ENCODE measurements at regions not wholly inside any gene's neighbourhood (a gene's known extent, or its start where the extent isn't known, plus 50 kb on each side); places are given as distances from the start of the nearest gene placed in this dataset.
A peak's percentile ranks its signal among the peaks of the same experiment; 100 is the strongest.

DNA sequence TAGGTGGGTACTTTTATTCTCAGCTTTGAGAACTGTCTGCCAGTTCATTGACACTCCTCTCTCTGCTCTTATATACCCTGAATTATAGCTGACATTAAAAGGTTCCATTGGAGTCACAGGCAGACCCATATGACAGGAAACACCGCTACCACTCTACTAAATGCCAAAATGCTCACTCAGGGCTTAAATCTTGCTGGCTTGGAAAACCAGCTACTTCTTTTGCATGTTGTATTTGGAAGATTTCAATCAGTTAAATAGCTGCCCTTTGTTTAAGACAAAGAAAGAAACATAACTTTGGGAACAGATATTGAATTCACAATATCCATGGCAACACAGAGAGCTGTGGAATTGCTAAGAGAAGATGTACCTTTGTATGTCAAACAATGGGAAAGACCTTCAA is 876.5 kb downstream of the USP25 start (continued):
- TF ChIP-seq, protein P1, sequence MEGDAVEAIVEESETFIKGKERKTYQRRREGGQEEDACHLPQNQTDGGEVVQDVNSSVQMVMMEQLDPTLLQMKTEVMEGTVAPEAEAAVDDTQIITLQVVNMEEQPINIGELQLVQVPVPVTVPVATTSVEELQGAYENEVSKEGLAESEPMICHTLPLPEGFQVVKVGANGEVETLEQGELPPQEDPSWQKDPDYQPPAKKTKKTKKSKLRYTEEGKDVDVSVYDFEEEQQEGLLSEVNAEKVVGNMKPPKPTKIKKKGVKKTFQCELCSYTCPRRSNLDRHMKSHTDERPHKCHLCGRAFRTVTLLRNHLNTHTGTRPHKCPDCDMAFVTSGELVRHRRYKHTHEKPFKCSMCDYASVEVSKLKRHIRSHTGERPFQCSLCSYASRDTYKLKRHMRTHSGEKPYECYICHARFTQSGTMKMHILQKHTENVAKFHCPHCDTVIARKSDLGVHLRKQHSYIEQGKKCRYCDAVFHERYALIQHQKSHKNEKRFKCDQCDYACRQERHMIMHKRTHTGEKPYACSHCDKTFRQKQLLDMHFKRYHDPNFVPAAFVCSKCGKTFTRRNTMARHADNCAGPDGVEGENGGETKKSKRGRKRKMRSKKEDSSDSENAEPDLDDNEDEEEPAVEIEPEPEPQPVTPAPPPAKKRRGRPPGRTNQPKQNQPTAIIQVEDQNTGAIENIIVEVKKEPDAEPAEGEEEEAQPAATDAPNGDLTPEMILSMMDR (conservative IDR thresholded peaks at IDR 0.05; ENCODE audit: low read depth in 2 of 2) = no peak
- no peak for TF ChIP-seq STAT1 (IDR thresholded peaks at IDR 0.05; ENCODE audit: unreplicated experiment)
- no peak for TF ChIP-seq EZH2phosphoT487 (IDR thresholded peaks at IDR 0.05; ENCODE audit: unreplicated experiment)
- TF ChIP-seq ZNF114 (CRISPR knock-in tag; IDR thresholded peaks at IDR 0.05) = no peak

DNA sequence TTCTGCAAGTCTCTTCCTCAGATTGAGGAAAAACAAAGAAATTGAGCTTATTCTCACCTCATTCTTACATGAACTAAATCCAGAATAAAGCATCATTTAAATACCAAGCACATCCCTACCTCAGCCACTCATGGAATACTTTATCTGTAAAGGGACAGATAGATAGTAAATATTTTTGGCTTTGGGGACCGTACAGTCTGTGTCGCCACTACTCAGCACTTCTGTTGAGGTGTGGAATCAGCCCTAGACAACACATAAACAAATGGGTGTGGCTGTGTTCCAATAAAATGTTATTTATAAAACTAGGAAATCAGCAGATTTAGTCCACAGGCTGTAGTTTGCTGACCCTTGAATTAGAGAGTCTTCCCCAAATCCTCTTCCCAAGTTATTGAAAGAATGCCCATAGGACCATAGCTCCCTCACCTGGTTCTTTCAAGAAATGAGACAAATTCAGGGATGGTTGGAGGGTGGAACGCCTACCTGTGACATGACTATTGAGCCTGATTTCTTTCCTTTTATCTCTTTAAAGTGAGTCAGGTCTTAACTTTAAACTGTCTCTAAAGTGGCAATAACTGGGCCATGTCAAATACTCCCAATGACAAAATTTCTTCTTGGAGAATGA is 878.5 kb downstream of the USP25 start:
- ATAC-seq (peak; percentile 83), DNase-seq (ENCODE audit: low spot score) (peak; percentile 72)
- Mint-ChIP-seq H3K4me1 (no peaks in the 10 kb centered on the region), H3K9me3 (no peaks in the 10 kb centered on the region), H3K36me3 (ENCODE audit: low read depth) (no peaks in the 10 kb centered on the region), H3K27ac (no peak overlapping the region), H3K27me3 (ENCODE audit: insufficient read depth, low read depth, poor library complexity) (peaks cover 4% of the 10 kb centered on the region), H3K4me3 (no peak overlapping the region)
- Histone ChIP-seq H3K9me2 (ENCODE audit: insufficient read depth) (no peaks in the 10 kb centered on the region), H3K4me3 (no peak overlapping the region), H4K20me1 (replicated peaks; ENCODE audit: insufficient read depth) (no peaks in the 10 kb centered on the region), H3K79me2 (replicated peaks; ENCODE audit: insufficient read depth) (no peaks in the 10 kb centered on the region), H3K27ac (ENCODE audit: low read depth) (no peak overlapping the region), H3K36me3 (ENCODE audit: insufficient read depth) (no peaks in the 10 kb centered on the region), H3K4me2 (no peak overlapping the region), H3K27me3 (ENCODE audit: insufficient read depth) (no peaks in the 10 kb centered on the region), H3K4me1 (ENCODE audit: insufficient read depth) (no peaks in the 10 kb centered on the region; the same call in 1 of the 2 replicates), H2AFZ (no peak overlapping the region), H3F3A (replicated peaks; ENCODE audit: low read depth) (no peaks in the 10 kb centered on the region)
- TF ChIP-seq, protein P1 (conservative IDR thresholded peaks at IDR 0.05; ENCODE audit: low read depth in 2 of 2) = peak; percentile 68 to 76
- TF ChIP-seq ZNF114 (CRISPR knock-in tag; IDR thresholded peaks at IDR 0.05) = no peak

DNA sequence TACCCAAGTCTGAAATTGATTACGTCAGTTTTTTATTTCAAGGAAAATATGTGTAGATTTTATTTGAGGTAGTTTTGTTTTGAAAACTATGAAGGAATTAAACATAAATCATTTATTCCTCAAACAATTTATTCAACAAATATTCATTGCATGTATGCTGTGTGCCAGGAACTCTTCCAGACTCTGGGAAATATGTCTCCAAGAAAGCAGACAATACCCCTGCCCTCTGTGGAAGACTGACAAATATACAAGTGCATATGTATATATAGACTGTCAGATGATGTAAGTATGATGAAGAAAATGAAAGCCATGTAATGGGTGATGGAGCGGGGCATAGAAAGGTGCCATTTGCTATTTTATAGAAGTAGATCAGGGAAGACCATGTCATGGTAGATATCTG is 889.5 kb downstream of the USP25 start:
- Histone ChIP-seq H3K27ac (ENCODE audit: low read depth) (no peak overlapping the region), H3K4me2 (no peak overlapping the region), H3K4me3 (no peak overlapping the region), H3F3A (replicated peaks; ENCODE audit: low read depth) (no peaks in the 10 kb centered on the region), H3K36me3 (ENCODE audit: insufficient read depth) (no peaks in the 10 kb centered on the region), H3K27me3 (ENCODE audit: insufficient read depth) (no peaks in the 10 kb centered on the region), H3K9me2 (ENCODE audit: insufficient read depth) (peaks cover 4% of the 10 kb centered on the region; the same call in 1 of the 2 replicates), H3K79me2 (replicated peaks; ENCODE audit: insufficient read depth) (no peaks in the 10 kb centered on the region), H3K4me1 (ENCODE audit: insufficient read depth) (peaks cover 3% of the 10 kb centered on the region; the same call in 1 of the 2 replicates), H2AFZ (no peak overlapping the region), H4K20me1 (replicated peaks; ENCODE audit: insufficient read depth) (no peaks in the 10 kb centered on the region)
- H3K4me3 Mint-ChIP-seq = no peak overlapping the region
- H3K36me3 Mint-ChIP-seq (ENCODE audit: low read depth) = peaks cover 10% of the 10 kb centered on the region
- ATAC-seq (no peak), DNase-seq (ENCODE audit: low spot score) (no peak)
- H3K27ac Mint-ChIP-seq = no peak overlapping the region
- no peaks in the 10 kb centered on the region; the same call in 2 of the 3 replicates for H3K4me1 Mint-ChIP-seq
- no peaks in the 10 kb centered on the region for H3K27me3 Mint-ChIP-seq (ENCODE audit: insufficient read depth, low read depth, poor library complexity)
- H3K9me3 Mint-ChIP-seq = peaks cover 21% of the 10 kb centered on the region
- TF ChIP-seq STAT1 (IDR thresholded peaks at IDR 0.05; ENCODE audit: unreplicated experiment) = no peak
- no peak for TF ChIP-seq CREB1 (CRISPR knock-in tag; IDR thresholded peaks at IDR 0.05; ENCODE audit: low read depth)
- TF ChIP-seq, protein P1 (conservative IDR thresholded peaks at IDR 0.05; ENCODE audit: low read depth in 2 of 2) = no peak
- TF ChIP-seq, protein P2, sequence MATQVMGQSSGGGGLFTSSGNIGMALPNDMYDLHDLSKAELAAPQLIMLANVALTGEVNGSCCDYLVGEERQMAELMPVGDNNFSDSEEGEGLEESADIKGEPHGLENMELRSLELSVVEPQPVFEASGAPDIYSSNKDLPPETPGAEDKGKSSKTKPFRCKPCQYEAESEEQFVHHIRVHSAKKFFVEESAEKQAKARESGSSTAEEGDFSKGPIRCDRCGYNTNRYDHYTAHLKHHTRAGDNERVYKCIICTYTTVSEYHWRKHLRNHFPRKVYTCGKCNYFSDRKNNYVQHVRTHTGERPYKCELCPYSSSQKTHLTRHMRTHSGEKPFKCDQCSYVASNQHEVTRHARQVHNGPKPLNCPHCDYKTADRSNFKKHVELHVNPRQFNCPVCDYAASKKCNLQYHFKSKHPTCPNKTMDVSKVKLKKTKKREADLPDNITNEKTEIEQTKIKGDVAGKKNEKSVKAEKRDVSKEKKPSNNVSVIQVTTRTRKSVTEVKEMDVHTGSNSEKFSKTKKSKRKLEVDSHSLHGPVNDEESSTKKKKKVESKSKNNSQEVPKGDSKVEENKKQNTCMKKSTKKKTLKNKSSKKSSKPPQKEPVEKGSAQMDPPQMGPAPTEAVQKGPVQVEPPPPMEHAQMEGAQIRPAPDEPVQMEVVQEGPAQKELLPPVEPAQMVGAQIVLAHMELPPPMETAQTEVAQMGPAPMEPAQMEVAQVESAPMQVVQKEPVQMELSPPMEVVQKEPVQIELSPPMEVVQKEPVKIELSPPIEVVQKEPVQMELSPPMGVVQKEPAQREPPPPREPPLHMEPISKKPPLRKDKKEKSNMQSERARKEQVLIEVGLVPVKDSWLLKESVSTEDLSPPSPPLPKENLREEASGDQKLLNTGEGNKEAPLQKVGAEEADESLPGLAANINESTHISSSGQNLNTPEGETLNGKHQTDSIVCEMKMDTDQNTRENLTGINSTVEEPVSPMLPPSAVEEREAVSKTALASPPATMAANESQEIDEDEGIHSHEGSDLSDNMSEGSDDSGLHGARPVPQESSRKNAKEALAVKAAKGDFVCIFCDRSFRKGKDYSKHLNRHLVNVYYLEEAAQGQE (IDR thresholded peaks at IDR 0.05; ENCODE audit: unreplicated experiment) = no peak
- no peak for TF ChIP-seq POLR2AphosphoS5 (IDR thresholded peaks at IDR 0.05; ENCODE audit: low read depth)
- TF ChIP-seq NANOG (IDR thresholded peaks at IDR 0.05; ENCODE audit: borderline replicate concordance) = no peak
- no peak for TF ChIP-seq ZNF114 (CRISPR knock-in tag; IDR thresholded peaks at IDR 0.05)
- no peak for TF ChIP-seq JUNB (IDR thresholded peaks at IDR 0.05; ENCODE audit: unreplicated experiment)
- no peak for TF ChIP-seq EZH2 (IDR thresholded peaks at IDR 0.05; ENCODE audit: low read depth, unreplicated experiment)
- no peak for TF ChIP-seq EZH2phosphoT487 (IDR thresholded peaks at IDR 0.05; ENCODE audit: unreplicated experiment)

Data from GM23338 (cell line).